ENCODE measurements at regions not wholly inside any gene's neighbourhood (a gene's known extent, or its start where the extent isn't known, plus 50 kb on each side); places are given as distances from the start of the nearest gene placed in this dataset.

- ChIA-PET CTCF (interaction anchor here (0.6 kb wide), 1 partner anchor 67 kb away, joined by 4 read pairs; no protein-coding TSS in a partner anchor), POLR2A (no interaction called here)
- TF ChIP-seq, protein P1, sequence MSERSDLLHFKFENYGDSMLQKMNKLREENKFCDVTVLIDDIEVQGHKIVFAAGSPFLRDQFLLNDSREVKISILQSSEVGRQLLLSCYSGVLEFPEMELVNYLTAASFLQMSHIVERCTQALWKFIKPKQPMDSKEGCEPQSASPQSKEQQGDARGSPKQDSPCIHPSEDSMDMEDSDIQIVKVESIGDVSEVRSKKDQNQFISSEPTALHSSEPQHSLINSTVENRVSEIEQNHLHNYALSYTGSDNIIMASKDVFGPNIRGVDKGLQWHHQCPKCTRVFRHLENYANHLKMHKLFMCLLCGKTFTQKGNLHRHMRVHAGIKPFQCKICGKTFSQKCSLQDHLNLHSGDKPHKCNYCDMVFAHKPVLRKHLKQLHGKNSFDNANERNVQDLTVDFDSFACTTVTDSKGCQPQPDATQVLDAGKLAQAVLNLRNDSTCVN (tag by site-specific recombination; optimal IDR thresholded peaks at IDR 0.05) = no peak
- TF ChIP-seq ZNF639 (tag by site-specific recombination; IDR thresholded peaks at IDR 0.05) (no peak), BCL11A (tag by site-specific recombination; IDR thresholded peaks at IDR 0.05; ENCODE audit: low read depth) (no peak), RBAK (tag by site-specific recombination; IDR thresholded peaks at IDR 0.05) (no peak), ZNF19 (tag by site-specific recombination; IDR thresholded peaks at IDR 0.05; ENCODE audit: low read depth) (no peak), HOXD13 (CRISPR knock-in tag; IDR thresholded peaks at IDR 0.05; ENCODE audit: borderline replicate concordance) (no peak), ZNF830 (tag by site-specific recombination; IDR thresholded peaks at IDR 0.05; ENCODE audit: low read depth) (no peak), TSHZ1 (tag by site-specific recombination; IDR thresholded peaks at IDR 0.05; ENCODE audit: borderline replicate concordance) (no peak)
Observed at GRCh38 chr13:80476953-80477352, 136.0 kb upstream of the SPRY2 start.

GRCh38 chr13:80475718-80476117, 134.8 kb upstream of the SPRY2 start:
- Histone ChIP-seq H3K4me1 (ENCODE audit: control insufficient read depth, insufficient read depth, low read length) (no peaks in the 10 kb centered on the region), H3K9me3 (ENCODE audit: control insufficient read depth, insufficient read depth, low read depth, low read length) (no peaks in the 10 kb centered on the region), H3K36me3 (ENCODE audit: control insufficient read depth in 2 of 2, insufficient read depth in 1 of 2, low read length in 2 of 2) (no peaks in the 10 kb centered on the region), H3K27ac (ENCODE audit: extremely low read depth, low read depth, low read length) (no peak overlapping the region), H3K4me3 (ENCODE audit: low read depth, low read length) (no peak overlapping the region)
- ChIA-PET CTCF (no interaction called here), POLR2A (no interaction called here)
- TF ChIP-seq ZSCAN5A (tag by site-specific recombination; IDR thresholded peaks at IDR 0.05) (no peak), BCL6B (tag by site-specific recombination; IDR thresholded peaks at IDR 0.05) (no peak), ZNF555 (tag by site-specific recombination; conservative IDR thresholded peaks at IDR 0.05) (no peak), REST (tag by site-specific recombination; IDR thresholded peaks at IDR 0.05) (no peak), KLF7 (tag by site-specific recombination; IDR thresholded peaks at IDR 0.05; ENCODE audit: borderline replicate concordance) (no peak), GLI4 (tag by site-specific recombination; IDR thresholded peaks at IDR 0.05) (no peak), ZNF621 (tag by site-specific recombination; IDR thresholded peaks at IDR 0.05) (no peak), ZNF184 (tag by site-specific recombination; IDR thresholded peaks at IDR 0.05) (no peak)

More at GRCh38 chr13:80476953-80477352, 136.0 kb upstream of the SPRY2 start:
- Histone ChIP-seq H3K4me3 (ENCODE audit: low read depth, low read length) (no peak overlapping the region), H3K4me1 (ENCODE audit: control insufficient read depth, insufficient read depth, low read length) (no peaks in the 10 kb centered on the region), H3K9me3 (ENCODE audit: control insufficient read depth, insufficient read depth, low read depth, low read length) (no peaks in the 10 kb centered on the region), H3K36me3 (ENCODE audit: control insufficient read depth in 2 of 2, insufficient read depth in 1 of 2, low read length in 2 of 2) (no peaks in the 10 kb centered on the region), H3K27ac (ENCODE audit: extremely low read depth, low read depth, low read length) (no peak overlapping the region)
